GM23248 (cell line): ENCODE measurements at regions not wholly inside any gene's neighbourhood (a gene's known extent, or its start where the extent isn't known, plus 50 kb on each side); places are given as distances from the start of the nearest gene placed in this dataset.

ENCODE experiments used
- EZH2 ChIP-seq: fragments of 200-600 bp; sonication (generic); IDR thresholded peaks from 2 replicates; pipeline ENCODE4 v1.6.1; 2018; ENCODE audit warnings: antibody characterized with exemption, mild to moderate bottlenecking; ENCODE audit not compliant: insufficient read depth, poor library complexity, severe bottlenecking
- EZH2phosphoT487 ChIP-seq: fragments of 200-600 bp; sonication (generic); IDR thresholded peaks from 2 replicates; pipeline ENCODE4 v1.6.1; 2018; ENCODE audit warnings: antibody characterized with exemption, moderate library complexity, mild to moderate bottlenecking, low read depth; ENCODE audit not compliant: insufficient read depth

DNA sequence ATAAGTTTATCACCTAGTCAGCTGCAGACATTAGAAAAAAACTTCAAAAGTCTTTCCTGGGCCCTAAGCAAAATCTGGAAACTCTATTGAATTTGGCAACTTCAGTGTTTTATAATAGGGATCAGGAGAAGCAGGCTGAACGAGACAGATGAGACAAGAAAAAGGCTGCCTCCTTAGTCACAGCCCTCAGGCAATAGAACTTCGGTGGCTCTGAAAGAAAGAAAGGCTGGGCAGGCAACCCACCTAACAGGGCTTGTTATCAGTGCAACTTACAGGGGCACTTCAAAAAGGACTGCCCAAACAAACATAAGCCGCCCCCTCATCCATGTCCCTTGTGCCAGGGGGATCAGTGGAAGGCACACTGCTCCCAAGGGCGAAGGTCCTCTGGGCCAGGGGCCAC lies 657.9 kb upstream of the HS3ST5 start:
- TF ChIP-seq EZH2phosphoT487: no peak
- TF ChIP-seq EZH2: no peak
